ENCODE measurements at regions not wholly inside any gene's neighbourhood (a gene's known extent, or its start where the extent isn't known, plus 50 kb on each side); places are given as distances from the start of the nearest gene placed in this dataset.

GRCh38 chr2:136357007-136357380 is 239.0 kb upstream of the CXCR4 start:
- H3K27me3 ChIP-seq = no peaks in the 10 kb centered on the region
- H3K4me1 ChIP-seq = no peaks in the 10 kb centered on the region
- 50% methylated on average over 1 of the region's 1 CpG for WGBS
- H3K27ac ChIP-seq = no peak overlapping the region
- no peak for DNase-seq (ENCODE audit: low spot score in 2 of 2)
- TF ChIP-seq POLR2AphosphoS5 (IDR thresholded peaks at IDR 0.05) (no peak), POLR2A (IDR thresholded peaks at IDR 0.05) (no peak), EP300 (IDR thresholded peaks at IDR 0.05) (no peak), CTCF (IDR thresholded peaks at IDR 0.05) (no peak)
- H3K4me3 ChIP-seq = no peak overlapping the region
- no peaks in the 10 kb centered on the region for H3K9me3 ChIP-seq
- no peaks in the 10 kb centered on the region for H3K36me3 ChIP-seq

GRCh38 chr2:136356125-136357006 is 238.4 kb upstream of the CXCR4 start:
- no peaks in the 10 kb centered on the region for H3K4me1 ChIP-seq
- H3K4me3 ChIP-seq = no peak overlapping the region
- WGBS = 66% methylated on average over 10 of the region's 10 CpGs
- no peaks in the 10 kb centered on the region for H3K27me3 ChIP-seq
- no peaks in the 10 kb centered on the region for H3K36me3 ChIP-seq
- no peak overlapping the region for H3K27ac ChIP-seq
- DNase-seq (ENCODE audit: low spot score in 2 of 2) = no peak
- TF ChIP-seq POLR2A (IDR thresholded peaks at IDR 0.05) (no peak), POLR2AphosphoS5 (IDR thresholded peaks at IDR 0.05) (no peak), EP300 (IDR thresholded peaks at IDR 0.05) (no peak), CTCF (IDR thresholded peaks at IDR 0.05) (no peak)
- H3K9me3 ChIP-seq = no peaks in the 10 kb centered on the region

GRCh38 chr2:136351684-136352083 is 233.7 kb upstream of the CXCR4 start:
- H3K36me3 ChIP-seq = no peaks in the 10 kb centered on the region
- H3K4me1 ChIP-seq = no peaks in the 10 kb centered on the region
- H3K27ac ChIP-seq = no peak overlapping the region
- TF ChIP-seq POLR2A (IDR thresholded peaks at IDR 0.05) (no peak), EP300 (IDR thresholded peaks at IDR 0.05) (no peak), CTCF (IDR thresholded peaks at IDR 0.05) (no peak), POLR2AphosphoS5 (IDR thresholded peaks at IDR 0.05) (no peak)
- WGBS = 87% methylated on average over 4 of the region's 4 CpGs
- no peaks in the 10 kb centered on the region for H3K9me3 ChIP-seq
- DNase-seq (ENCODE audit: low spot score in 2 of 2) = no peak
- H3K27me3 ChIP-seq = no peaks in the 10 kb centered on the region
- H3K4me3 ChIP-seq = no peak overlapping the region

GRCh38 chr2:136347981-136348380 is 230.0 kb upstream of the CXCR4 start:
- no peaks in the 10 kb centered on the region for H3K4me1 ChIP-seq
- H3K9me3 ChIP-seq = no peaks in the 10 kb centered on the region
- H3K4me3 ChIP-seq = no peak overlapping the region
- H3K36me3 ChIP-seq = no peaks in the 10 kb centered on the region
- H3K27ac ChIP-seq = no peak overlapping the region
- DNase-seq (ENCODE audit: low spot score in 2 of 2) = no peak
- TF ChIP-seq EP300 (IDR thresholded peaks at IDR 0.05) (no peak), POLR2AphosphoS5 (IDR thresholded peaks at IDR 0.05) (no peak), POLR2A (IDR thresholded peaks at IDR 0.05) (no peak), CTCF (IDR thresholded peaks at IDR 0.05) (no peak)
- WGBS = 87% methylated on average over 2 of the region's 2 CpGs
- no peaks in the 10 kb centered on the region for H3K27me3 ChIP-seq

GRCh38 chr2:136344339-136344738 is 226.4 kb upstream of the CXCR4 start:
- TF ChIP-seq EP300 (IDR thresholded peaks at IDR 0.05) (no peak), POLR2AphosphoS5 (IDR thresholded peaks at IDR 0.05) (no peak), CTCF (IDR thresholded peaks at IDR 0.05) (no peak), POLR2A (IDR thresholded peaks at IDR 0.05) (no peak)
- Histone ChIP-seq H3K36me3 (no peaks in the 10 kb centered on the region), H3K4me1 (no peaks in the 10 kb centered on the region), H3K27ac (no peak overlapping the region), H3K4me3 (no peak overlapping the region), H3K9me3 (no peaks in the 10 kb centered on the region), H3K27me3 (no peaks in the 10 kb centered on the region)
- no peak for DNase-seq (ENCODE audit: low spot score in 2 of 2)
- WGBS = 74% methylated on average over 2 of the region's 3 CpGs
